Suppressor macrophage treated with lipopolysaccharide for 1 hour (primary cell): ENCODE measurements at regions not wholly inside any gene's neighbourhood (a gene's known extent, or its start where the extent isn't known, plus 50 kb on each side); places are given as distances from the start of the nearest gene placed in this dataset.
"Not testable (repeated sequence)": the region's sequence is repeated elsewhere in the genome, so short reads cannot be mapped to it uniquely, and the experiment has no call there.

Experiments
- DNase-seq, 3 donors: peaks; one replicate each; pipeline ENCODE4 v3.0.0-alpha.2; 2020 to 2022

- no peak for DNase-seq
These were observed 258.2 kb upstream of the POM121L12 start for GRCh38 chr7:52777051-52777822.

DNA sequence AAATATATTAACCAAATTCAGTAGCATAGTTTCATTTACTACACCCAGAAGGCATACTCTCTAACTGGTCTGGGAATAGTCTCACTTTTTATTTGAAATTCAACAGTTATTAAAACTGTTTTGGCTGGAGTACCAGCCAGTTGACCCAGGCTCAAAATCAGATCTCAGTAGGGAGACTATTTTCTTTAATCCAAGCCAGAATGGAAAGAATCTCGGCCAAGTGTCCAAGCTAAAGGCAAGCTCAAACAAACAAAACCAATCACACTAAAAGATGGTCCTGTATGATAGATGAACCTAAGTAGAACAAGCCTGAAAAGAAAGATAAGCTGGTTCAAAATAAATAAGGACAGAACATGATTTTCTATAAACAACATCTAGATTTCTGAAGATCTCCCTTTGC lies 259.6 kb upstream of the POM121L12 start:
- DNase-seq: no peak

DNA sequence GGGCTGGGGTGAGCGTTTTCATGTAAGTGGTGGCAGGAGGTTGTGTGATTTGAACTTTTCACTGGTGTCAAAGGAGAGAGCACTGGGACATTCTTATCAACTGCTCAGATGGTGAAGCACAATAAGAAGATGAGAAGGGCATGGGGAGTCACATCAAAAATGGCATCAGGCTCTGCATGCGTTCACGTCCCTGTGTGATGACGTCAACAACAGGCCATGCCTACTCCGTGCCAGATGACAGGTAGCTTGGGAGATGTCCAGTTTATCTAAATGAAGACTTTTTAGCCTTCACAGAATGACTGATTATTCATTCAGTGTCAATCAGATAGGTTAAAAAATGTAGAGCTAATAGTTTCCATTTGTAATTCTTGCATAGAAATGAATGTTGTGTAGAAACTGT lies 264.3 kb upstream of the POM121L12 start:
- no peak for DNase-seq

GRCh38 chr7:52764492-52765169 lies 270.8 kb upstream of the POM121L12 start:
- no peak for DNase-seq

GRCh38 chr7:52758356-52758755 lies 277.1 kb upstream of the POM121L12 start:
- no peak for DNase-seq

- DNase-seq: no peak
These were observed 281.6 kb upstream of the POM121L12 start for GRCh38 chr7:52753855-52754254.

- no peak for DNase-seq
These were observed 282.5 kb upstream of the POM121L12 start for GRCh38 chr7:52752891-52753290.

DNA sequence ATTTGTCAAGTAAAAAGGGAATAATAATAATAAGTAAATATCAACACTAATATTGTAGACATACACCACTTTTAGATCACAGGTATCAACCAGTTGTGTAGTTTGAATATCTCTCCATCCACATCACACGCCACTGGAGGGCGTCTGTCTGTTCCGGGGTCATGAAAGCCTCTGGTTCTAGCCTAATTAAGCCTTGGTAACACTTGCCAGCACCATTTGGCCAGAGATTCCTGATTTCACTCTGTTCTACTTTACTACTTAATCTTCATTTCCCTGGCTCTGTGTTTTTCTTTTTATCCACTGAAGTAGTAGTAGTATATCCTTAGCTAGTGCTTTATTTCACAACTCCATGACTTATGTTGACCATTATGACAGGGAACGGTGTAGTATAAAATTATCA lies 285.6 kb upstream of the POM121L12 start:
- no peak for DNase-seq

DNA sequence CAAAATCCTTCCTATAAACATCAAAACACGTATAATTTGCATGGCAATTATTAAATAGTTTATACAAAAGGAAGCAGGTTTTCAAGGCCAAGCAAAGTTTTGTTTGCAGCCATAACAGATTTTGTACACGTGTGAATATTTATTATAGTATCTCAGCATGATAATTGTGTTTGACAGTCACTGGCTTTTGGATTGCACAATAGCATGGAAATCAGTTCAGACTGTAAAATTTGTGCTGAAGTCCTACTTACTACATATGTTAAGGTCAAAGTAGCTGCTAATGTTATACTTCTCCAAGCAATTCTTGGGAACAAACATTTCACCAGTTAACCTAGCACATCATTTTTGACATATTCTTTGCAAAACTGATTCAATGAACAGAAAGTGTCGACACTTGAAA lies 287.6 kb upstream of the POM121L12 start:
- no peak for DNase-seq

GRCh38 chr7:52741670-52742290 lies 293.7 kb upstream of the POM121L12 start:
- DNase-seq: no peak

DNA sequence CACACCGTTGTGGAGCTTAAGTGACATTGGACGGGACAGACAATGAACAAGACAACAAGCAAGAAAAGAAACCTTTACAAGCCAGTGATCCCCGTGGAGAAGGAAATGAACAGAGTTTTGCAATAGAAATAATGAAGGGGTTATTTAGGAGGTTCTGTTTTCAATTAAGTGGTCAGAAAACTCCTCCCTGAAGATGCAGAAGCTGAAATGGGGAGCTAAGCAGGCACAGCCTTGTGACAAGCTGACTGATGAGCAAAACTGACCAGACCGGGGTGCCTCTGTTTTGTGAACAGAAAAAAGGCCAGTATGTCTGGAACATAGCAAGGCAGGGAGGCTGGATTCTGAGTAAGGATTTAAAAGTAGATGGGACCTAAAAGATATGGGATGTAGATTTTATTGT lies 299.8 kb upstream of the POM121L12 start:
- no peak for DNase-seq

DNA sequence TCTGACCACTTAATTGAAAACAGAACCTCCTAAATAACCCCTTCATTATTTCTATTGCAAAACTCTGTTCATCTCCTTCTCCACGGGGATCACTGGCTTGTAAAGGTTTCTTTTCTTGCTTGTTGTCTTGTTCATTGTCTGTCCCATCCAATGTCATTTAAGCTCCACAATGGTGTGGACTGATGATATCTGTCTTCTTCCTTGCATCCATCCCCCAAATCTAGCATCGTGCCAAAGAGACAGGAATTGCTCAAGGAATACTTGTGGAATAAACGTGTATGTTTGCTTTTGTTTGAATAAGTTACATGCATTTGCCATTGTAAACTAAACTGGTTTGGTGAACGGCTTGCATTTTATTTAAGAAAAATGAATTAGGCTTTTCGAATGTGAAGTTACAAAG lies 306.8 kb upstream of the POM121L12 start:
- not testable (repeated sequence) for DNase-seq

DNA sequence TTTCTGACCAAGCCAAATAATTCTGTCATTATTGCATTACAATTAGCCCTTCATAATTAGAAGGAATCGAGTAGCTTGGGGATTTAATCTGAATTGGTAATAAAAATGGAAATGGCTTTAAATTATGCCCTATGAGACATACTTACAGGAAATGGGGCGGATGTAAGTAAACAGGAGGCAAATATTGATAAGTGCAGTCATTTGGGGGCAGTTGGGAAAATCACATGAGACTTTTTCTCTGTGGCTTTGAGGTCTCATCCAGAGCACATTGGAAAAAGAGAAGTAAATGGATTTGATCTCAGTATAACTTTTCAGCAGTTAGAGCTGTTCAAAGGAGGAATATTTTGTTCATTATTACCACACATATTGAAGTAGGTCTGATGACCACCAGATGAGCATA lies 307.8 kb upstream of the POM121L12 start:
- no peak for DNase-seq

GRCh38 chr7:52726986-52727385 lies 308.4 kb upstream of the POM121L12 start:
- DNase-seq: no peak

DNA sequence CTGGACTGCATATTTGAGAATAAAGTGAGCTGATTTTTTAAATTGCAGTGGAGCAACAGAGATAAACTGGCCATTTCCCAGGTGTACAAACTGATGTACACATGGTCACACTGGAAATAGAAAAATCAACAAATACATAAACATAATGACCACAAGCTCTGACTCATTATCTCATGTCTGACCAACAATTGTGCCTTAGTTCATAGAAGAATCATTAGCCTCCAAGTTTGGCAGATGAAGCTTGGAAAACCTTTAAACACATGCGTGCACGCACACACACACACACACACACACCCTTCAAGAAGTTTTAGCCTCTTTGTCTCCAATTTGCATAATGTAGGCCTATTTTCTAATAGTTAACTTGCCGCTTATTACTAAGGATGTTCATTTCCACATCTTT lies 308.9 kb upstream of the POM121L12 start:
- no peak for DNase-seq

- DNase-seq: no peak
These were observed 311.8 kb upstream of the POM121L12 start for GRCh38 chr7:52723606-52724005.

- no peak for DNase-seq
These were observed 314.6 kb upstream of the POM121L12 start for GRCh38 chr7:52720856-52721255.

GRCh38 chr7:52719677-52720076 lies 315.8 kb upstream of the POM121L12 start:
- no peak for DNase-seq

- no peak for DNase-seq
These were observed 319.7 kb upstream of the POM121L12 start for GRCh38 chr7:52715701-52716100.

GRCh38 chr7:52712938-52713337 lies 322.5 kb upstream of the POM121L12 start:
- no peak for DNase-seq

GRCh38 chr7:52711951-52712350 lies 323.5 kb upstream of the POM121L12 start:
- no peak for DNase-seq

- DNase-seq: no peak
These were observed 326.6 kb upstream of the POM121L12 start for GRCh38 chr7:52708846-52709245.

GRCh38 chr7:52705768-52706167 lies 329.7 kb upstream of the POM121L12 start:
- no peak for DNase-seq

DNA sequence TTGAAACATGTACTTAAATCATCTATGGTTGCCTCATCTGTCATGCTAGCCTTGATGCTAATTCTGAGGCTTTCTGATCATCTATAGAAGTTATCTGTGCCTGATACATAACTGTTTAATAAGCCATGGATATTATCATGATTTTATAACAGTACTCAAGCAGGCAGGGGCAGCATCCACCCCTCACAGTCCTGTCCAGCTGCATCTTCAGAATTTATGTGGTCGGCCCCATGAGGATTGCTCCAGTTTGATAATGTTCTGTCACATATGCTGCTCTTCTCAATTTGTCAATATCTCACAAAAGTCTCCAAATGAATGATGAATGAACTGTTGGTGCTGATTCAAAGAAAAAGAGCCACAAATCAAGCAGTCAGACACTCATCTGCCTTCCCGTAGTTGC lies 335.1 kb upstream of the POM121L12 start:
- DNase-seq: no peak
